PC-3 (cell line): ENCODE measurements at regions not wholly inside any gene's neighbourhood (a gene's known extent, or its start where the extent isn't known, plus 50 kb on each side); places are given as distances from the start of the nearest gene placed in this dataset.
A peak's percentile ranks its signal among the peaks of the same experiment; 100 is the strongest.

Source experiments
- ATAC-seq: fragments of 200-7000 bp; cut with Tn5 transposase; 2 replicates; pipeline ENCODE4 v1.9.1; 2020; ENCODE audit warnings: mild to moderate bottlenecking, moderate library complexity
- BruUV-seq: library from RNA; stranded (reverse); fragments of 400-500 nt; replicated peaks from 2 replicates; lab custom pipeline; 2021; lab: Mats Ljungman, UMichigan
- CTCF ChIA-PET: fragments of 300-600 bp; sonication (Branson Sonifier 250); formaldehyde crosslinking; loops from one replicate; lab custom pipeline; 2022; ENCODE audit warnings: antibody characterized with exemption; lab: Charles Lee
- POLR2A ChIA-PET: fragments of 300-600 bp; sonication (Branson Sonifier 250); formaldehyde crosslinking; loops from one replicate; lab custom pipeline; 2022; ENCODE audit warnings: antibody characterized with exemption; ENCODE audit not compliant: unreplicated experiment; lab: Charles Lee
- DNase-seq: peaks from one replicate; pipeline ENCODE4 v3.0.0-alpha.2; 2015
- H2AFZ ChIP-seq: fragments of 300-600 bp; sonication (generic); 2 replicates; pipeline ENCODE4 v1.6.0; 2016; ENCODE audit warnings: antibody characterized with exemption, low read length
- H3F3A ChIP-seq: fragments of 300-600 bp; sonication (generic); one replicate; pipeline ENCODE4 v1.6.0; 2017; ENCODE audit warnings: antibody characterized with exemption, low read length, control low read depth, mild to moderate bottlenecking; ENCODE audit not compliant: unreplicated experiment
- H3K27ac ChIP-seq: fragments of 300-600 bp; sonication (generic); 2 replicates; pipeline ENCODE4 v1.5.1; 2016; ENCODE audit warnings: mild to moderate bottlenecking, low read length
- H3K27me3 ChIP-seq: fragments of 300-600 bp; sonication (generic); 2 replicates; pipeline ENCODE4 v1.6.1; 2016; ENCODE audit warnings: low read length, mixed read lengths
- H3K36me3 ChIP-seq: fragments of 300-600 bp; sonication (generic); 2 replicates; pipeline ENCODE4 v1.6.1; 2016; ENCODE audit warnings: low read depth, mixed run types, low read length, mixed read lengths
- H3K4me1 ChIP-seq: fragments of 300-600 bp; sonication (generic); 2 replicates; pipeline ENCODE4 v1.5.1; 2016; ENCODE audit warnings: low read length; ENCODE audit not compliant: insufficient read depth
- H3K4me2 ChIP-seq: fragments of 300-600 bp; sonication (generic); 2 replicates; pipeline ENCODE4 v1.6.0; 2016; ENCODE audit warnings: low read length
- H3K4me3 ChIP-seq: fragments of 300-600 bp; sonication (generic); 2 replicates; pipeline ENCODE4 v1.5.1; 2016; ENCODE audit warnings: mild to moderate bottlenecking, low read length, mixed read lengths
- H3K79me2 ChIP-seq: fragments of 300-600 bp; sonication (generic); 2 replicates; pipeline ENCODE4 v1.6.1; 2017; ENCODE audit warnings: low read length, mixed read lengths
- H3K9ac ChIP-seq: fragments of 300-600 bp; sonication (generic); 2 replicates; pipeline ENCODE4 v1.6.0; 2016; ENCODE audit warnings: mild to moderate bottlenecking, low read length
- H3K9me2 ChIP-seq: fragments of 300-600 bp; sonication (generic); replicated peaks from 2 replicates; pipeline ENCODE4 v1.6.1; 2016; ENCODE audit warnings: mixed run types, low read length, mixed read lengths
- H3K9me3 ChIP-seq: fragments of 300-600 bp; sonication (generic); 2 replicates; pipeline ENCODE4 v1.6.1; 2016; ENCODE audit warnings: low read length, mixed read lengths
- H4K20me1 ChIP-seq: fragments of 300-600 bp; sonication (generic); 2 replicates; pipeline ENCODE4 v1.6.1; 2016; ENCODE audit warnings: low read length, mixed read lengths
- CTCF ChIP-seq: fragments of 300-600 bp; sonication (generic); conservative IDR thresholded peaks from 2 replicates; pipeline ENCODE4 v1.5.1; 2017; ENCODE audit warnings: antibody characterized with exemption, low read depth, mild to moderate bottlenecking, low read length
- EZH2 ChIP-seq: fragments of 300-600 bp; sonication (generic); IDR thresholded peaks from one replicate; pipeline ENCODE4 v1.6.1; 2017; ENCODE audit warnings: antibody characterized with exemption, mild to moderate bottlenecking, low read length; ENCODE audit not compliant: unreplicated experiment
- EZH2phosphoT487 ChIP-seq: fragments of 300-600 bp; sonication (generic); IDR thresholded peaks from 2 replicates; pipeline ENCODE4 v1.6.1; 2018; ENCODE audit warnings: mild to moderate bottlenecking, antibody characterized with exemption, low read length, borderline replicate concordance
- intact Hi-C: fragments of 100-400 bp; cut with micrococcal nuclease; formaldehyde crosslinking; loops from 2 replicates; pipeline ENCODE4 v1.9.0; 2023

- no peaks in the 10 kb centered on the region for H4K20me1 ChIP-seq
- no peaks in the 10 kb centered on the region for H3F3A ChIP-seq
- H3K4me3 ChIP-seq = no peak overlapping the region
- H3K9ac ChIP-seq = no peak overlapping the region
- H3K9me3 ChIP-seq = no peaks in the 10 kb centered on the region
- H3K36me3 ChIP-seq = no peaks in the 10 kb centered on the region
- no peak overlapping the region for H2AFZ ChIP-seq
- H3K4me2 ChIP-seq = no peak overlapping the region
- TF ChIP-seq EZH2phosphoT487 = no peak
- no TSS peak for BruUV-seq
- H3K9me2 ChIP-seq = no peaks in the 10 kb centered on the region
- ATAC-seq (no peak; the same call in 1 of the 2 replicates), DNase-seq (peak; percentile 31)
- 0 out of 2 replicates have a peak, but pooled peaks cover 7% of the 10 kb centered on the region for H3K4me1 ChIP-seq
- no peak overlapping the region for H3K27ac ChIP-seq
- POLR2A ChIA-PET = interaction anchor here (0.6 kb wide), 1 partner anchor 409 kb away, joined by 3 read pairs; no protein-coding TSS in a partner anchor
- intact Hi-C loops = no loop called here
- no peaks in the 10 kb centered on the region for H3K79me2 ChIP-seq
- CTCF ChIA-PET = no interaction called here
- H3K27me3 ChIP-seq = 0 out of 2 replicates have a peak, but pooled peaks cover 6% of the 10 kb centered on the region
These were observed 220.1 kb downstream of the FOXL1 start for GRCh38 chr16:86798247-86799041.

DNA sequence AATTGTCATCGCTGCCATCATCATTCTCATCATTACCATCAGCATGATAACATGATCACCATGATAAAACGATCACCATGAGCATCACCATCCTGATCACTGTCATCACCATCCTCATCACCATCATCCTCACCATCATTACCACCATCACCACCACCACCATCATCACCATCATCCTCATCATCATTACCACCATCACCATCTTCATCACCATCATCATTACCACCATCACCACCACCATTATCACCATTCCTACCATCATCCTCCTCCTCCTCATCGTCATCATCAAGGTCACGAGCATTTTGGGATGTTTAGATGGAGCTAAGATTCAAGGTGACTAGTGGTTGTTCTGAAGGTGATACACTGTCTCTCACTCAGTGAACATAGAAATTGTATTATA is 221.0 kb downstream of the FOXL1 start:
- Histone ChIP-seq H3K9me3 (no peaks in the 10 kb centered on the region), H3K4me2 (no peak overlapping the region), H2AFZ (no peak overlapping the region), H3F3A (no peaks in the 10 kb centered on the region), H4K20me1 (no peaks in the 10 kb centered on the region), H3K9me2 (no peaks in the 10 kb centered on the region), H3K27ac (no peak overlapping the region), H3K9ac (no peak overlapping the region), H3K4me3 (no peak overlapping the region), H3K36me3 (no peaks in the 10 kb centered on the region), H3K79me2 (no peaks in the 10 kb centered on the region), H3K27me3 (0 out of 2 replicates have a peak, but pooled peaks cover 6% of the 10 kb centered on the region), H3K4me1 (0 out of 2 replicates have a peak, but pooled peaks cover 7% of the 10 kb centered on the region)
- ChIA-PET POLR2A (interaction anchor here (0.6 kb wide), 1 partner anchor 408 kb away, joined by 3 read pairs; no protein-coding TSS in a partner anchor), CTCF (no interaction called here)
- ATAC-seq (no peak), DNase-seq (no peak)
- BruUV-seq = no TSS peak
- no peak for TF ChIP-seq CTCF
- no peak for TF ChIP-seq EZH2
- no peak for TF ChIP-seq EZH2phosphoT487
- intact Hi-C loops = no loop called here

- no peak overlapping the region for H2AFZ ChIP-seq
- H3K27me3 ChIP-seq = 0 out of 2 replicates have a peak, but pooled peaks cover 6% of the 10 kb centered on the region
- no peak overlapping the region for H3K27ac ChIP-seq
- BruUV-seq = no TSS peak
- no peak overlapping the region for H3K4me2 ChIP-seq
- H3K36me3 ChIP-seq = no peaks in the 10 kb centered on the region
- H4K20me1 ChIP-seq = no peaks in the 10 kb centered on the region
- H3K4me3 ChIP-seq = no peak overlapping the region
- intact Hi-C loops = no loop called here
- H3K9ac ChIP-seq = no peak overlapping the region
- no peak for TF ChIP-seq EZH2
- TF ChIP-seq CTCF = no peak
- TF ChIP-seq EZH2phosphoT487 = no peak
- H3F3A ChIP-seq = no peaks in the 10 kb centered on the region
- DNase-seq = no peak
- ATAC-seq = no peak
- H3K9me2 ChIP-seq = no peaks in the 10 kb centered on the region
- ChIA-PET POLR2A (no interaction called here), CTCF (no interaction called here)
- H3K9me3 ChIP-seq = no peaks in the 10 kb centered on the region
- 0 out of 2 replicates have a peak, but pooled peaks cover 7% of the 10 kb centered on the region for H3K4me1 ChIP-seq
- no peaks in the 10 kb centered on the region for H3K79me2 ChIP-seq
These were observed 222.5 kb downstream of the FOXL1 start for GRCh38 chr16:86800894-86801293.
